ENCODE measurements at regions not wholly inside any gene's neighbourhood (a gene's known extent, or its start where the extent isn't known, plus 50 kb on each side); places are given as distances from the start of the nearest gene placed in this dataset.
"Not testable (repeated sequence)": the region's sequence is repeated elsewhere in the genome, so short reads cannot be mapped to it uniquely, and the experiment has no call there.

DNA sequence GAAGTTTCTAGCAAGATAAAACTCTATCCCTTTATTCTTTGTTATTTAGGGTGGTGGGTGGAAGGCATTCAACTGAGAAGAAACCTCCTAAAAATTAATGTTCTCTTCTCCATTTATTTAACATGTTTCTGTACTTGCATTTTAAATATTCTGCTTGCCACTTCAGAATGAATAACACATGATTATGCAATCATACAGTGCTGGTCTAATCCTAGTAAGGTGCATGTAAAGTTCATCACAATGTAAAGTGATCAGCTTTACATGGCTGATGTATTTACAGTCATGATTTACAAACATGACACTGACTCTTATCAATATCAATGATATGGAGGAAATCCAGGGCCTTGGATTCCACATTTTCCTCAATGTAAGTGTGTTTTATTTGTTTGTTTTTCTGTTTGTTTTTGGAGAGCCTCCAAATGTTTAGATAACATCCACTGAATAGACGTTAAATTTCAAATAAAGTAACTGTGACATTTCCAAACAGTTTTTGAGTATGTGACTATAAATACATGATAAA, 342.1 kb upstream of the CTSO start:
- no peak for DNase-seq

GRCh38 chr4:156294577-156294976, 340.9 kb upstream of the CTSO start:
- DNase-seq: no peak

DNA sequence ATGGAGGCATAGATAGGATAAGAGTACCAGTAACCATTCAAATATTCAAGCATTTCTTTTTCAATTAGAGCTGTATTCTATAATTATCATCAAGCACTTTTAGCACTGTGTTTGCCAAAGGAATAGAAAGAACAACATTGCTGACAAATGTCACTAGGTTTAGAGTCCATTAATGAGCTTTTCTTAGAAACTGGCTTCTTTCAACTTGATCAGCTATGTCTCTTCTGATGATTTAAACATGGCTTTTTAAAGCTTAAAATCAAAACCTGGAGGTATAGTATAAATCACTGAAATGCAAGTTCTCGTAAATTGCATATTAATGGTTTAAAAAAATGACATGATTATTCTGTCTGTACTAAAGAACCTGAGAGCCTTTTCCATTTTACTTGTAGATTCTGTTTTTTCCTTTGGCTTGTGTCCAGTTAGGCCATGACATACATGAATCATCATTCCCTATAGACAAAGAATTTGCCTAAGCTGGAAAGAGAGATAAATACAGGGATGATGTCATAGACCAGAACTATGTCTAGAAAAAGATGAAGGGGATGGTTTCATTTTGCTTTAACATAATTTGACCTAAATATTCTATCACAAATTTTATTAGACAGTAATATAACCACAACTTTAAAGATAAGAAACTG, 340.1 kb upstream of the CTSO start:
- no peak for DNase-seq

DNA sequence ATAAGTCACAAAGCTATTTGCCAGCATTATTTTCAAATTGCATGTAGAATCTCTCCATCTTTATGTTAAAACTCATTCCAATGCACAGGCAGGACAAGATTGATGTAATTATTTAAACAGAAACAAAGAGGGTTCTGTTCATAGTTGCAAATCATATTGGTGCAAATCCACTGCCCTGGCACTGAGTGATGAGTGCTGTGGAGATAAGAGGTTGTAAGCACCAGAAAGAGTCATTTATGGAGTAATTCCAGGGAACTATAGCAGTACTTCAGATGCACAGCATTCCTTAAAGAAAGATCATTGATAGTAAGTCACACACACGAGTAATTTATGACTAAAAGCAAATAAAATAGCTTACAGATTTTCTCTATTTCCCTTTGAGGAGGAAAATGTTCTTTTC, 337.7 kb upstream of the CTSO start:
- no peak for DNase-seq

DNA sequence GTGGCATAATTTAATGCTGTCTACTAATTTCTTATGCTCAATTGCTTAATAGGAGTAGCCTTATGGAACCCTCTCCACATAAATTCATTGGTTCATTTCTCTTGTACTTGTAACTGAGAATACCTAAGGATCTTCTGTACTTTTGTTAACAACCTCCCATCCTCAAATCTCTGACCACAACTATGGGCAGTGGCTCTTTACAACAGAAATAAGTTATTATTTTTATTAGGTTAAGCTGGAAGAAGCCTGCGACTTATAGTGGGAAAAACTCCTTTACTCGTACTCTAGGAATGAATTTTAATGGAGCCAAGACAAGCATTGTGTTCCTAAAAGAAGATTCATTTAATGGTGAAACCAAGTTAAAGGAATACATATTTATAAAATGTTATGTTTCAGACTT, 337.1 kb upstream of the CTSO start:
- DNase-seq: no peak

DNA sequence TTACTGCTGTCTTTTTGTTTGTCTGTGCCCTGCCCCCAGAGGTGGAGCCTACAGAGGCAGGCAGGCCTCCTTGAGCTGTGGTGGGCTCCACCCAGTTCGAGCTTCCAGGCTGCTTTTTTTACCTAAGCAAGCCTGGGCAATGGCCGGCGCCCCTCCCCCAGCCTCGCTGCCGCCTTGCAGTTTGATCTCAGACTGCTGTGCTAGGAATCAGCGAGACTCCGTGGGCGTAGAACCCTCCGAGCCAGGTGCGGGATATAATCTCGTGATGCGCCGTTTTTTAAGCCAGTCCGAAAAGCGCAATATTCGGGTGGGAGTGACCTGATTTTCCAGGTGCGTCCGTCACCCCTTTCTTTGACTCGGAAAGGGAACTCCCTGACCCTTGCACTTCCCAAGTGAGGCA, 336.4 kb upstream of the CTSO start:
- DNase-seq: not testable (repeated sequence)

DNA sequence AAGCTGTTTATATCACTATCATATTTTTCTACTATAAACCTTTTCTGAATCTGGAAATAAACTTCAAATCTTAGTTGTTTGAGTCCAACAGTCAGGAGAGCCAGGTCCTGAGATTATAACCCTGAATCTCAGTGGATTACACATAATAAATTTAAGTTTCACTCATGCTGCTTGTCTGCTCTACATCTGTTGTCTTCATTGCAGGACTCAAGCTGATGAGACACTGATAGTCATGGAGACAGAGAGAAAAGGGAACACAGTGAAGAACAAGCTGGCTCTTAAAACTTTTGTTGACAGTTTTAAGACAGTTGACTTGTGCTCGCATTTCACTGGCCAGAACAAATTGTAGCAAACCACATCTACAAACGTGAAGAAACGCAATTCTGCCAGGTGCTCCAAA, 327.0 kb upstream of the CTSO start:
- DNase-seq: no peak

- DNase-seq: no peak
These were observed 311.7 kb upstream of the CTSO start for GRCh38 chr4:156265407-156265806.

DNA sequence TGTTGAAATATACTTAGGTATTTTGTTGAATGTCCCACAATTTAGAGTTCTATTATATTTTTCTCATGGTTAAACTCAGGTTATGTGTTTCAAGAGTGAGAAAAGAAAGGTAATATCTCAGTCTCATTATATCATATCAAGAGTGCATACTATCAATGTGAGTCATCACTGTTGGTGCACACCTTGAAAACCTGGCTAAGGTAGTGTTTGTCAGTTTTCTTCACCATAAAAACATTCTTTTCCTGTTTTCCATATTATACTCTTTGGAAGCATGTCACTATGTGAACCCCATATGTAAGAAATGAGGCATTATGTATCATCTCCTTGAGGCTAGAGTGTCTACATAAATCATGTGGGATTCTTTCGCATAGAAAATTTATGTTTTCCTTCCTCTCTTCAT, 307.6 kb upstream of the CTSO start:
- DNase-seq: no peak

- DNase-seq: no peak
These were observed 301.8 kb upstream of the CTSO start for GRCh38 chr4:156255230-156256007.

DNA sequence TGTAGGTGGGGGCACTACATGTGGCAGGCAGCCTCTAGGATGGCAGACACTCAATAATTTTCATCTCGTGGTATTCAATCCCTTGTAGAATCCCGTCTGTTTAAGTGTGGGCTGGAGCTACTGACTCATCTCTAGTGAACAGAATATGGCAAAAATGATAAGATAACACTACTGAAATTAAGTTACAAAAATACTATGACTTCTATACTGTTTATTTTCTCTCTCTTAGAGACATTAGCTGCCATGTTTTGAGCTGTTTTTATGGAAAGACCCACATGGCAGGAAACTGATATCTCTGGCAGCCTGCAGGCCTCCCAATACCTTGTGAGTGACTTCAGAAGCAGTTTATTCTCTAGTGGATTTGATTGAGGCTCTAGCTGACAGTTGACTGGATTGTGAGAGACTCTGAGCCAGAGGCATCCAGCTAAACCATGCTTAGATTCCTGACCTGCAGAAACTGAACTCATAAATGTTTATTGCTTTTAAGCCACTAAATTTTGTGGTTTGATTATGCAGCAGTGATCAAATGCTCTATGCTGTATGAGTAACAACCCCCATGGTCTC, 298.8 kb upstream of the CTSO start:
- DNase-seq: no peak

DNA sequence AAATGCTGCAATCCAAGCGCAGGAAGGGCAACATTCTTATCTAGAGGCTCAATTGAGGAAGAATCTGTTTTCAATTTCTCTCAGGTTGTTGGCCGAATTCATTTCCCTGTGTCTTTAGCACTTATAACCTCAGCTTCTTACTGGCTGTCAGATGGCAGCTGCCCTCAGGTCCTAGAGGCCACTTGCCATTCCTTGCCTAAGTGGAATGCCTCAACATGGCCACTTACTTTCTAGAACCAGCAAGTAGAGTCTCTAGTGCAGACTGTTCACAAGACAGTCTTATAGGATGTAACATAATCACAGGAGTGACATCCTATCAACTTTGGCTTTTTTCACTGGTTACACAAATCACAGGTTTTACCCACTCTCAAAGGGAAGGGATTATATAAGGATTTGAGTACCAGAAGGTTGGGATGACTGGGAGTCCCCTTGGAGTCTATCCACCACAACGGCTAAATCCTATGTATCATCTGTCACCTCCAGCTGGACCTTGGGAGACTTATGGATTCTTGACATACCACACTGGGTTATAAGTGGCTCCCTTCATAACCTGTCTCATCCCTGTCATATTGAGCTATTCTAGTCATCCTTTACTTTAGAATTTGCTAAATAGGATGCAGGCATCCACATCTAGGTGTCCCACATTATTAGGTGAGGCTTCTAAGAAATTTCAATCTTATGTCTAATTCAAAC, 297.9 kb upstream of the CTSO start:
- DNase-seq: no peak

GRCh38 chr4:156248917-156249316, 295.3 kb upstream of the CTSO start:
- DNase-seq: no peak

GRCh38 chr4:156247470-156247869, 293.8 kb upstream of the CTSO start:
- no peak for DNase-seq

DNA sequence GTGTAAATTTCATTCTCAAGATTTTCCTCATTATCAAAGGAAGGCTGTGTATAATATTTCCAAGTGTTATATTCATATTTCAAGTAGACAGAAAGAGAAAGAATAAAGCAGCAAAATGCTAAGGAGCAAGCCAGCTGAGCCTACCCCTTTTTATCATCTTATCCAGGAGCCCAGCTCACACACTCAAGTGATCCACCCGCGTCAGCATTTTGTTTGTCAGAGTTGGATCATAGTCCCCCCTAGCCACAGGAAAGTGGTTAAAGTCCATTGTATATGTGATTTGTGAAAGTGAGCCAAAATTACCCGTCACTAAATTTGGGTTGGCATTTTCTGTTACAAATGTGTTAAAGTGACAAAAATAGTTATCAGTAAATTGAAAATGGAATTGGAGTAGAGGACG, 289.3 kb upstream of the CTSO start:
- no peak for DNase-seq

- no peak for DNase-seq
These were observed 288.7 kb upstream of the CTSO start for GRCh38 chr4:156242390-156242789.

DNA sequence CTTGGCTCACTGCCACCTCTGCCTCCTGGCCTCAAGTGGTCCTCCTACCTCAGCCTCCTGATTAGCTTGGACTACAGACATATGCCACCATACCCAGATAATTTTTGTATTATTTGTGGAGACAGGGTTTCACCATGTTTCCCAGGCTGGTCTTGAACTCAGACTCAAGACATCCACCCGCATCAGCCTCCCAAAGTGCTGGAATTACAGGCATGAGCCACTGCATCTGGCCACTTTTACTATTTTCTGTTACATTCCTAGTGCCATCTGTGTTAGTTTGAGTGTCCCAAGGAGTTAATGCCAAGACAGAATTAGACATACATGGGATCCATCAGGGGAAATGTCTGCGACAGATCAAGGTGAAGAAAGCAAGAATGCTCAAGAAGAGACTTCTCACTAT, 288.2 kb upstream of the CTSO start:
- DNase-seq: no peak

GRCh38 chr4:156238171-156238570, 284.5 kb upstream of the CTSO start:
- no peak for DNase-seq

DNA sequence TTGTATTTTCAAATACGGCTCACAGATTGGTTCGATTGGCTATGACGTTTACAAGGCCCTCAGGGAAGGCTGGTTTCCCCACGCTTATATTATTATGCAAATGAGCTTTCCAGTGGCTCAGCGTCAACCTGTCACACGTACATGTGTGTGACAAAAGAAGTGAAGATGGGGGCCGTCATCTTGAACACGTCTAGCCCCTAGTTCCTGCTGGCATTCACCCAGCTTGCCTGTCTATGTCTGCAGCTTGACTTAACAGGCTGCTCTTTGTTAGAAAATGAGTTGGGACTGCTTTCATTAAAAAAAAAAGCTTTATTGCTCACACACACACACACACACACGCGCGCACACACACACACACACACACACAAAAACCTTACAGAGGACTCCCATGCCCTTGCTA, 283.6 kb upstream of the CTSO start:
- DNase-seq: no peak

DNA sequence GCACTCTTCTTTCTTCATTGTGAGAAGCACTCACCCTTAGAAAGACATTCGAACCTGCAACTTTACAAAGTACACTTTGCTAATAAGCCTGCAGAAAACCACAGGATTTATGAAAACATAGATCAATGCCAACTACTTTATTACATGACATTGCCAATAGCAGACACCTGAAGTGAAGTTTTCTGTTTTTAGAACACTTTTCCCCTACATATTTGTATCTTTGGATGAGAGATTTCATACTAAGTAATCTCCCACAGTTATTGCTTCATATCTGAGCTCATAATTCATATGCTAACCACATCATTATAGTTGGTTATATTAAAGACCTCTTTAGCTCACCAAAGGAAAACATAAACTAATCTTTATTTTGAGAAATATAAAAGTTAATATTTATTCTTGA, 276.5 kb upstream of the CTSO start:
- no peak for DNase-seq

DNA sequence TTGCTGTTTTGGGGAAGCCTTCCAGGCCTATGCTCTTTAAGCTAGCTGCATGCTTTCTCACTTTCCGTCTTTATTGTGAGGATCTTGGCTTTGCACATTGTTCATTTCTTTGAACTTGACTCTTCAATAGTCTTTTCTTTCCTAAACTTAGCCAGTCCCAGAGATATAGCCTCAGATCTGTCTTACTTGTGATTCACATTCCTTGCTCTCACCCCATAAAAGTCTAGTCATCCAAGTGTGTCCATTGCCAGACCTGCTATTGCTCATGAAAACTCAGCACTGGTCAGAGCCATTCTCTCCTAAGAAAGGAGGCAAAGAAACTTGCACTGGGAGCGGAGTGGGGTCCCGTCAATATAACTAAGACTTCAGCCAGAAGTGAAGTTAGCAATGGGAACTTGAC, 275.0 kb upstream of the CTSO start:
- DNase-seq: no peak

DNA sequence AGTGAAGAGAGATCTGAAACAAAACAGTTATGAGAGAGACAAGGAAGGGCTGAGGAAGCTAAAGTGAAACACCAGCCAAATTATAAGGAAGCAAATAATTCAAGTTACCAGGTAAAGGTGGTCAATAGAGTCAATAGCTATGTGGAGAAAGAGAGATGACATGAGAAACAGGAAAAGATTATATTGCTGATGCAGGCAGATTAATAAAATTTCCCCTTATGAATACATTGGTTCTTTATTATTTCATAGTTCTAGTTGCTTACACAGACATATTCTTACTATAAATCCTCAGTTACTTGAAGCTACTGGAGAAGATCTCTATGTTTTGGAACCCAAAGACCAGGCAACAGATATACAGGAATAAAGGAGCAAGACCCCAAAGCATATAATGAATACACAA, 273.7 kb upstream of the CTSO start:
- no peak for DNase-seq

GRCh38 chr4:156223985-156224384, 270.3 kb upstream of the CTSO start:
- DNase-seq: no peak

- no peak for DNase-seq
These were observed 263.6 kb upstream of the CTSO start for GRCh38 chr4:156217236-156217635.

All from retina (tissue), 1 donor.